Neural cell (in vitro differentiated cells): ENCODE measurements at regions not wholly inside any gene's neighbourhood (a gene's known extent, or its start where the extent isn't known, plus 50 kb on each side); places are given as distances from the start of the nearest gene placed in this dataset.

Experiments used
- EP300 ChIP-seq: fragments of 450-650 bp; conservative IDR thresholded peaks from 2 replicates; pipeline ENCODE4 v1.6.1; 2014; ENCODE audit warnings: antibody characterized with exemption, mild to moderate bottlenecking, moderate library complexity; ENCODE audit not compliant: poor library complexity, severe bottlenecking
- MXI1 ChIP-seq: fragments of 450-650 bp; conservative IDR thresholded peaks from 2 replicates; pipeline ENCODE4 v1.6.1; 2014; ENCODE audit warnings: antibody characterized with exemption, mild to moderate bottlenecking; ENCODE audit not compliant: poor library complexity, severe bottlenecking
- POLR2AphosphoS5 ChIP-seq: IDR thresholded peaks from 2 replicates; pipeline ENCODE4 v1.6.1; 2012
- RAD21 ChIP-seq: fragments of 450-650 bp; conservative IDR thresholded peaks from 2 replicates; pipeline ENCODE4 v1.6.1; 2014; ENCODE audit warnings: antibody characterized with exemption, mild to moderate bottlenecking, moderate library complexity
- TAF1 ChIP-seq: IDR thresholded peaks from 2 replicates; pipeline ENCODE4 v1.6.1; 2012; ENCODE audit warnings: low read depth
- TF ChIP-seq, protein P1 (sequence below): fragments of 450-650 bp; IDR thresholded peaks from 2 replicates; pipeline ENCODE4 v1.5.1; 2014; ENCODE audit warnings: antibody characterized with exemption, mild to moderate bottlenecking, moderate library complexity; ENCODE audit not compliant: poor library complexity, severe bottlenecking
- TF ChIP-seq, protein P2 (sequence below): IDR thresholded peaks from 2 replicates; pipeline ENCODE4 v1.6.1; 2012; ENCODE audit warnings: borderline replicate concordance

DNA sequence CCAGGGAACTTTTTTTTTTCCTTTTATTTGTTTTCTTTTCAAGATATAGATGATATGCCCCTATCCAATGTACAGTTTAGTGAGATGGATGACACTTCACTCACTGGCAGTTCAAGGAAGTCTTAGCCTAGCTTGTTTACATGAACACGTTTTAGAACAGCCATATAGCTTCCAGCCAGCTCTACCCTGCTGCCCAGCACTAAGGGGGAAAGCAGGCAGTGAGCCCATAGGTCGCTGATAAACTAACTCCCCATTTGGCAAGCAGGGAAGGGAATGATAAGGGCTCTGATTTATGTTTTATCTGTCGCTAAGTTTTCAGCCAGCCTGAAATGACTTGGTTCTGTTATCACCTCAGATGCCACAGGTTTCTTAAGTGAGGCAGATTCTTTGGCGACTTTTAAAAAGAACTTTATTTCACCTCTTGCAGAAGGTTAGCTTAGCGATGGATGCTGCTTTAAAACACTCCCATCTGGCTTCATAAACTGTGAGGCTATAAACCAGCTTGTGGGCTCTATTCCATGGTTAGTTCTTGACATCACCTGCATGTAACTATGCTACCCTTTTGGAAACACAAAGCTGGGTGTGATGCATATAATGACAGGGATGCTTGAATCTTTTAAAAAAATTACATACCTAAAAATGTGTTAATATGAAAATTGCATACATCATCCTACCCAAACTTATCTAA, 348.4 kb downstream of the FBXO8 start:
- TF ChIP-seq, protein P1, sequence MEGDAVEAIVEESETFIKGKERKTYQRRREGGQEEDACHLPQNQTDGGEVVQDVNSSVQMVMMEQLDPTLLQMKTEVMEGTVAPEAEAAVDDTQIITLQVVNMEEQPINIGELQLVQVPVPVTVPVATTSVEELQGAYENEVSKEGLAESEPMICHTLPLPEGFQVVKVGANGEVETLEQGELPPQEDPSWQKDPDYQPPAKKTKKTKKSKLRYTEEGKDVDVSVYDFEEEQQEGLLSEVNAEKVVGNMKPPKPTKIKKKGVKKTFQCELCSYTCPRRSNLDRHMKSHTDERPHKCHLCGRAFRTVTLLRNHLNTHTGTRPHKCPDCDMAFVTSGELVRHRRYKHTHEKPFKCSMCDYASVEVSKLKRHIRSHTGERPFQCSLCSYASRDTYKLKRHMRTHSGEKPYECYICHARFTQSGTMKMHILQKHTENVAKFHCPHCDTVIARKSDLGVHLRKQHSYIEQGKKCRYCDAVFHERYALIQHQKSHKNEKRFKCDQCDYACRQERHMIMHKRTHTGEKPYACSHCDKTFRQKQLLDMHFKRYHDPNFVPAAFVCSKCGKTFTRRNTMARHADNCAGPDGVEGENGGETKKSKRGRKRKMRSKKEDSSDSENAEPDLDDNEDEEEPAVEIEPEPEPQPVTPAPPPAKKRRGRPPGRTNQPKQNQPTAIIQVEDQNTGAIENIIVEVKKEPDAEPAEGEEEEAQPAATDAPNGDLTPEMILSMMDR = no peak
- no peak for TF ChIP-seq POLR2AphosphoS5
- TF ChIP-seq RAD21 = no peak
- no peak for TF ChIP-seq EP300
- TF ChIP-seq, protein P2, sequence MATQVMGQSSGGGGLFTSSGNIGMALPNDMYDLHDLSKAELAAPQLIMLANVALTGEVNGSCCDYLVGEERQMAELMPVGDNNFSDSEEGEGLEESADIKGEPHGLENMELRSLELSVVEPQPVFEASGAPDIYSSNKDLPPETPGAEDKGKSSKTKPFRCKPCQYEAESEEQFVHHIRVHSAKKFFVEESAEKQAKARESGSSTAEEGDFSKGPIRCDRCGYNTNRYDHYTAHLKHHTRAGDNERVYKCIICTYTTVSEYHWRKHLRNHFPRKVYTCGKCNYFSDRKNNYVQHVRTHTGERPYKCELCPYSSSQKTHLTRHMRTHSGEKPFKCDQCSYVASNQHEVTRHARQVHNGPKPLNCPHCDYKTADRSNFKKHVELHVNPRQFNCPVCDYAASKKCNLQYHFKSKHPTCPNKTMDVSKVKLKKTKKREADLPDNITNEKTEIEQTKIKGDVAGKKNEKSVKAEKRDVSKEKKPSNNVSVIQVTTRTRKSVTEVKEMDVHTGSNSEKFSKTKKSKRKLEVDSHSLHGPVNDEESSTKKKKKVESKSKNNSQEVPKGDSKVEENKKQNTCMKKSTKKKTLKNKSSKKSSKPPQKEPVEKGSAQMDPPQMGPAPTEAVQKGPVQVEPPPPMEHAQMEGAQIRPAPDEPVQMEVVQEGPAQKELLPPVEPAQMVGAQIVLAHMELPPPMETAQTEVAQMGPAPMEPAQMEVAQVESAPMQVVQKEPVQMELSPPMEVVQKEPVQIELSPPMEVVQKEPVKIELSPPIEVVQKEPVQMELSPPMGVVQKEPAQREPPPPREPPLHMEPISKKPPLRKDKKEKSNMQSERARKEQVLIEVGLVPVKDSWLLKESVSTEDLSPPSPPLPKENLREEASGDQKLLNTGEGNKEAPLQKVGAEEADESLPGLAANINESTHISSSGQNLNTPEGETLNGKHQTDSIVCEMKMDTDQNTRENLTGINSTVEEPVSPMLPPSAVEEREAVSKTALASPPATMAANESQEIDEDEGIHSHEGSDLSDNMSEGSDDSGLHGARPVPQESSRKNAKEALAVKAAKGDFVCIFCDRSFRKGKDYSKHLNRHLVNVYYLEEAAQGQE = no peak
- no peak for TF ChIP-seq MXI1
- TF ChIP-seq TAF1 = no peak
